ENCODE measurements at regions not wholly inside any gene's neighbourhood (a gene's known extent, or its start where the extent isn't known, plus 50 kb on each side); places are given as distances from the start of the nearest gene placed in this dataset.

GRCh38 chr3:16658004-16658924 lies 53.0 kb upstream of the DAZL start:
- DNase-seq (ENCODE audit: low spot score), result no peak
- TF ChIP-seq CTCF (IDR thresholded peaks at IDR 0.05; ENCODE audit: borderline replicate concordance, control extremely low read depth, extremely low read depth, insufficient read depth, missing control alignments), result no peak
- in situ Hi-C loops (cut with MboI; ENCODE audit: low sequenced_read_pairs, unreplicated experiment), result no loop called here

GRCh38 chr3:16658925-16659793 lies 53.9 kb upstream of the DAZL start:
- no peak for DNase-seq (ENCODE audit: low spot score)
- in situ Hi-C loops (cut with MboI; ENCODE audit: low sequenced_read_pairs, unreplicated experiment), result no loop called here
- TF ChIP-seq CTCF (IDR thresholded peaks at IDR 0.05; ENCODE audit: borderline replicate concordance, control extremely low read depth, extremely low read depth, insufficient read depth, missing control alignments), result no peak

- no peak for DNase-seq (ENCODE audit: low spot score)
- TF ChIP-seq CTCF (IDR thresholded peaks at IDR 0.05; ENCODE audit: borderline replicate concordance, control extremely low read depth, extremely low read depth, insufficient read depth, missing control alignments), result no peak
- in situ Hi-C loops (cut with MboI; ENCODE audit: low sequenced_read_pairs, unreplicated experiment), result no loop called here
Observed at GRCh38 chr3:16663854-16664712, 58.9 kb upstream of the DAZL start.

- in situ Hi-C loops (cut with MboI; ENCODE audit: low sequenced_read_pairs, unreplicated experiment), result no loop called here
- no peak for TF ChIP-seq CTCF (IDR thresholded peaks at IDR 0.05; ENCODE audit: borderline replicate concordance, control extremely low read depth, extremely low read depth, insufficient read depth, missing control alignments)
- no peak for DNase-seq (ENCODE audit: low spot score)
Observed at GRCh38 chr3:16665282-16665741, 60.1 kb upstream of the DAZL start.

- DNase-seq (ENCODE audit: low spot score), result no peak
- no peak for TF ChIP-seq CTCF (IDR thresholded peaks at IDR 0.05; ENCODE audit: borderline replicate concordance, control extremely low read depth, extremely low read depth, insufficient read depth, missing control alignments)
- in situ Hi-C loops (cut with MboI; ENCODE audit: low sequenced_read_pairs, unreplicated experiment), result no loop called here
Observed at GRCh38 chr3:16666206-16666605, 61.0 kb upstream of the DAZL start.

GRCh38 chr3:16667633-16668032 lies 62.4 kb upstream of the DAZL start:
- in situ Hi-C loops (cut with MboI; ENCODE audit: low sequenced_read_pairs, unreplicated experiment), result no loop called here
- no peak for DNase-seq (ENCODE audit: low spot score)
- no peak for TF ChIP-seq CTCF (IDR thresholded peaks at IDR 0.05; ENCODE audit: borderline replicate concordance, control extremely low read depth, extremely low read depth, insufficient read depth, missing control alignments)

Measured in GM13976 (cell line).